Liver (tissue), 8 donors: ENCODE measurements at regions not wholly inside any gene's neighbourhood (a gene's known extent, or its start where the extent isn't known, plus 50 kb on each side); places are given as distances from the start of the nearest gene placed in this dataset.

Experiments used
- DNase-seq: peaks from one replicate; pipeline ENCODE4 v3.0.0-alpha.2; 2017; ENCODE audit warnings: low spot score
- H3K27ac ChIP-seq, 2 donors: one replicate each; pipeline ENCODE4 v1.7.0; 2013; ENCODE audit warnings: inconsistent platforms in 2 of 2, low read length in 2 of 2, control low read depth in 1 of 2, low read depth in 1 of 2, mild to moderate bottlenecking in 1 of 2
- H3K27me3 ChIP-seq, 4 donors: one replicate each; pipeline versions ENCODE4 v1.6.1 to v1.7.0; 2013; ENCODE audit warnings: low read length in 3 of 4, inconsistent platforms in 1 of 4, mild to moderate bottlenecking in 1 of 4, moderate library complexity in 1 of 4; ENCODE audit not compliant: control insufficient read depth in 4 of 4, insufficient read depth in 4 of 4
- H3K36me3 ChIP-seq, 4 donors: one replicate each; pipeline versions ENCODE4 v1.6.1 to v1.7.0; 2013; ENCODE audit warnings: low read length in 3 of 4, mild to moderate bottlenecking in 3 of 4, low read depth in 1 of 4, moderate library complexity in 1 of 4; ENCODE audit not compliant: control insufficient read depth in 4 of 4, insufficient read depth in 3 of 4
- H3K4me1 ChIP-seq, 4 donors: one replicate each; pipeline versions ENCODE4 v1.6.1 to v1.7.0; 2013; ENCODE audit warnings: low read length in 3 of 4, mild to moderate bottlenecking in 3 of 4, moderate library complexity in 1 of 4; ENCODE audit not compliant: control insufficient read depth in 4 of 4, insufficient read depth in 4 of 4
- H3K4me3 ChIP-seq, 3 donors: one replicate each; pipeline versions ENCODE4 v1.6.1 to v1.7.0; 2013; ENCODE audit warnings: low read length in 3 of 3, control low read depth in 1 of 3, low read depth in 1 of 3, mild to moderate bottlenecking in 1 of 3
- H3K9ac ChIP-seq, 2 donors: one replicate each; pipeline ENCODE4 v1.7.0; 2013; ENCODE audit warnings: low read length in 2 of 2, mild to moderate bottlenecking in 2 of 2, moderate library complexity in 2 of 2, control low read depth in 1 of 2, low read depth in 1 of 2
- H3K9me3 ChIP-seq, 4 donors: one replicate each; pipeline versions ENCODE4 v1.6.1 to v1.7.0; 2013; ENCODE audit warnings: low read length in 3 of 4; ENCODE audit not compliant: control insufficient read depth in 4 of 4
- EGR1 ChIP-seq, 2 donors: IDR thresholded peaks; 2 replicates each; pipeline ENCODE4 v1.6.1; 2016 to 2018; ENCODE audit warnings: antibody characterized with exemption in 2 of 2, low read depth in 2 of 2
- FOXA1 ChIP-seq: IDR thresholded peaks from 2 replicates; pipeline ENCODE4 v1.6.1; 2016; ENCODE audit warnings: antibody characterized with exemption
- GABPA ChIP-seq, 2 donors: IDR thresholded peaks in 1 of 2; conservative IDR thresholded peaks in 1 of 2; 2 replicates each; pipeline ENCODE4 v1.6.1; 2016; ENCODE audit warnings: antibody characterized with exemption in 2 of 2, mild to moderate bottlenecking in 1 of 2, moderate library complexity in 1 of 2
- HNF4A ChIP-seq, 2 donors: conservative IDR thresholded peaks; 2 replicates each; pipeline ENCODE4 v1.6.1; 2016; ENCODE audit warnings: antibody characterized with exemption in 2 of 2, mild to moderate bottlenecking in 2 of 2
- HNF4G ChIP-seq: IDR thresholded peaks from 2 replicates; pipeline ENCODE4 v1.6.1; 2016; ENCODE audit warnings: antibody characterized with exemption
- JUND ChIP-seq, 2 donors: IDR thresholded peaks; 2 replicates each; pipeline ENCODE4 v1.6.1; 2016; ENCODE audit warnings: antibody characterized with exemption in 2 of 2
- NR2F2 ChIP-seq: IDR thresholded peaks from 2 replicates; pipeline ENCODE4 v1.6.1; 2016; ENCODE audit warnings: antibody characterized with exemption
- RAD21 ChIP-seq, 2 donors: IDR thresholded peaks; 2 replicates each; pipeline ENCODE4 v1.6.1; 2016; ENCODE audit warnings: antibody characterized with exemption in 2 of 2, mild to moderate bottlenecking in 2 of 2
- RXRA ChIP-seq, 2 donors: IDR thresholded peaks; 2 replicates each; pipeline ENCODE4 v1.6.1; 2017 to 2018; ENCODE audit warnings: antibody characterized with exemption in 2 of 2, mild to moderate bottlenecking in 1 of 2
- SP1 ChIP-seq: IDR thresholded peaks from 2 replicates; pipeline ENCODE4 v1.6.1; 2018; ENCODE audit warnings: antibody characterized with exemption, mild to moderate bottlenecking
- TAF1 ChIP-seq: conservative IDR thresholded peaks from 2 replicates; pipeline ENCODE4 v1.6.1; 2016; ENCODE audit warnings: antibody characterized with exemption, mild to moderate bottlenecking
- YY1 ChIP-seq: IDR thresholded peaks from 2 replicates; pipeline ENCODE4 v1.6.1; 2016; ENCODE audit warnings: antibody characterized with exemption, mild to moderate bottlenecking
- WGBS: extraction: QIAGEN DNeasy Blood & Tissue Kit; methylation state at CpG from one replicate; pipeline ENCODE4 v1.1.7; 2013; 5-methylcytosine and 5-hydroxymethylcytosine counted together
- TF ChIP-seq, protein P1 (sequence below): IDR thresholded peaks from 2 replicates; pipeline ENCODE4 v1.6.1; 2016; ENCODE audit warnings: antibody characterized with exemption
- TF ChIP-seq, protein P2 (sequence below): IDR thresholded peaks from 2 replicates; pipeline ENCODE4 v1.6.1; 2016; ENCODE audit warnings: antibody characterized with exemption
- TF ChIP-seq, protein P3 (sequence below): IDR thresholded peaks from 2 replicates; pipeline ENCODE4 v1.6.1; 2016; ENCODE audit warnings: antibody characterized with exemption
- TF ChIP-seq, protein P4 (sequence below): fragments of 150-350 bp; IDR thresholded peaks from 2 replicates; pipeline ENCODE4 v1.5.1; 2017; ENCODE audit warnings: improper control_type of control experiment, low read depth, low read length; ENCODE audit not compliant: missing input control
- TF ChIP-seq, protein P5 (sequence below): IDR thresholded peaks from 2 replicates; pipeline ENCODE4 v1.6.1; 2016; ENCODE audit warnings: antibody characterized with exemption, mild to moderate bottlenecking
- donor health status: healthy.
- donor health status: healthy.
- donor health status: healthy.
- donor health status: healthy.
- donor health status: healthy.

DNA sequence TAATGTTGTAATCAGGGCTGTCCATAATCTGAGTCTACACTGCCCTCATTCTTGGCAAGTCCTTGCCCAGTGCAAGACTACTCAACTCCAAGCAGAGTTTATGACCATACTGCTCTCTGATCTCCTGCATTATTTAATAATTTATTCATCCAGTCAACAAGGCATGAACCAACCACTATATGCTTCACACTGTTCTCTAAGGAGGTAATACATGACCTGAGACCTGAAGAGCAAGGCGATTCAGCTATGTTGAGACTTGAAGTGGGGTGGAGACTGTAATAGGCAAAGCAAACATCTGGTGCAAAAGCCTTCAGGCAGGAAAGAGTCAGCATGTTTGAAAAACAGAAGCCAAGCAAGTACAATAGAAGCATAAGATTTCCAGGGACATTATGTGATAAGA lies 1362.8 kb downstream of the ROBO2 start:
- H3K9me3 ChIP-seq: no peaks in the 10 kb centered on the region
- H3K27me3 ChIP-seq: peaks cover 0 to 3% (median 0%) of the 10 kb centered on the region in 4 donors
- no peaks in the 10 kb centered on the region for H3K36me3 ChIP-seq
- H3K9ac ChIP-seq: no peak overlapping the region
- no peaks in the 10 kb centered on the region for H3K4me1 ChIP-seq
- 57% methylated on average over 1 of the region's 1 CpG for WGBS
- no peak overlapping the region for H3K27ac ChIP-seq
- no peak for DNase-seq
- TF ChIP-seq, protein P1, sequence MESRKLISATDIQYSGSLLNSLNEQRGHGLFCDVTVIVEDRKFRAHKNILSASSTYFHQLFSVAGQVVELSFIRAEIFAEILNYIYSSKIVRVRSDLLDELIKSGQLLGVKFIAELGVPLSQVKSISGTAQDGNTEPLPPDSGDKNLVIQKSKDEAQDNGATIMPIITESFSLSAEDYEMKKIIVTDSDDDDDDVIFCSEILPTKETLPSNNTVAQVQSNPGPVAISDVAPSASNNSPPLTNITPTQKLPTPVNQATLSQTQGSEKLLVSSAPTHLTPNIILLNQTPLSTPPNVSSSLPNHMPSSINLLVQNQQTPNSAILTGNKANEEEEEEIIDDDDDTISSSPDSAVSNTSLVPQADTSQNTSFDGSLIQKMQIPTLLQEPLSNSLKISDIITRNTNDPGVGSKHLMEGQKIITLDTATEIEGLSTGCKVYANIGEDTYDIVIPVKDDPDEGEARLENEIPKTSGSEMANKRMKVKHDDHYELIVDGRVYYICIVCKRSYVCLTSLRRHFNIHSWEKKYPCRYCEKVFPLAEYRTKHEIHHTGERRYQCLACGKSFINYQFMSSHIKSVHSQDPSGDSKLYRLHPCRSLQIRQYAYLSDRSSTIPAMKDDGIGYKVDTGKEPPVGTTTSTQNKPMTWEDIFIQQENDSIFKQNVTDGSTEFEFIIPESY: no peak
- TF ChIP-seq TAF1: no peak
- no peak for TF ChIP-seq RAD21 (IDR thresholded peaks at IDR 0.05)
- TF ChIP-seq JUND (IDR thresholded peaks at IDR 0.05): no peak
- TF ChIP-seq RXRA (IDR thresholded peaks at IDR 0.05): no peak
- TF ChIP-seq HNF4G: no peak
- TF ChIP-seq, protein P2, sequence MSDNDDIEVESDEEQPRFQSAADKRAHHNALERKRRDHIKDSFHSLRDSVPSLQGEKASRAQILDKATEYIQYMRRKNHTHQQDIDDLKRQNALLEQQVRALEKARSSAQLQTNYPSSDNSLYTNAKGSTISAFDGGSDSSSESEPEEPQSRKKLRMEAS: no peak
- TF ChIP-seq YY1: no peak
- TF ChIP-seq GABPA (IDR thresholded peaks at IDR 0.05 in 1 of 2, conservative IDR thresholded peaks at IDR 0.05 in 1 of 2): no peak
- no peak for TF ChIP-seq EGR1 (IDR thresholded peaks at IDR 0.05; ENCODE audit: low read depth in 2 of 2)
- TF ChIP-seq FOXA1: no peak
- TF ChIP-seq HNF4A (conservative IDR thresholded peaks at IDR 0.05): no peak
- TF ChIP-seq, protein P3, sequence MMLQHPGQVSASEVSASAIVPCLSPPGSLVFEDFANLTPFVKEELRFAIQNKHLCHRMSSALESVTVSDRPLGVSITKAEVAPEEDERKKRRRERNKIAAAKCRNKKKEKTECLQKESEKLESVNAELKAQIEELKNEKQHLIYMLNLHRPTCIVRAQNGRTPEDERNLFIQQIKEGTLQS: no peak
- TF ChIP-seq, protein P4, sequence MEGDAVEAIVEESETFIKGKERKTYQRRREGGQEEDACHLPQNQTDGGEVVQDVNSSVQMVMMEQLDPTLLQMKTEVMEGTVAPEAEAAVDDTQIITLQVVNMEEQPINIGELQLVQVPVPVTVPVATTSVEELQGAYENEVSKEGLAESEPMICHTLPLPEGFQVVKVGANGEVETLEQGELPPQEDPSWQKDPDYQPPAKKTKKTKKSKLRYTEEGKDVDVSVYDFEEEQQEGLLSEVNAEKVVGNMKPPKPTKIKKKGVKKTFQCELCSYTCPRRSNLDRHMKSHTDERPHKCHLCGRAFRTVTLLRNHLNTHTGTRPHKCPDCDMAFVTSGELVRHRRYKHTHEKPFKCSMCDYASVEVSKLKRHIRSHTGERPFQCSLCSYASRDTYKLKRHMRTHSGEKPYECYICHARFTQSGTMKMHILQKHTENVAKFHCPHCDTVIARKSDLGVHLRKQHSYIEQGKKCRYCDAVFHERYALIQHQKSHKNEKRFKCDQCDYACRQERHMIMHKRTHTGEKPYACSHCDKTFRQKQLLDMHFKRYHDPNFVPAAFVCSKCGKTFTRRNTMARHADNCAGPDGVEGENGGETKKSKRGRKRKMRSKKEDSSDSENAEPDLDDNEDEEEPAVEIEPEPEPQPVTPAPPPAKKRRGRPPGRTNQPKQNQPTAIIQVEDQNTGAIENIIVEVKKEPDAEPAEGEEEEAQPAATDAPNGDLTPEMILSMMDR: no peak
- TF ChIP-seq, protein P5, sequence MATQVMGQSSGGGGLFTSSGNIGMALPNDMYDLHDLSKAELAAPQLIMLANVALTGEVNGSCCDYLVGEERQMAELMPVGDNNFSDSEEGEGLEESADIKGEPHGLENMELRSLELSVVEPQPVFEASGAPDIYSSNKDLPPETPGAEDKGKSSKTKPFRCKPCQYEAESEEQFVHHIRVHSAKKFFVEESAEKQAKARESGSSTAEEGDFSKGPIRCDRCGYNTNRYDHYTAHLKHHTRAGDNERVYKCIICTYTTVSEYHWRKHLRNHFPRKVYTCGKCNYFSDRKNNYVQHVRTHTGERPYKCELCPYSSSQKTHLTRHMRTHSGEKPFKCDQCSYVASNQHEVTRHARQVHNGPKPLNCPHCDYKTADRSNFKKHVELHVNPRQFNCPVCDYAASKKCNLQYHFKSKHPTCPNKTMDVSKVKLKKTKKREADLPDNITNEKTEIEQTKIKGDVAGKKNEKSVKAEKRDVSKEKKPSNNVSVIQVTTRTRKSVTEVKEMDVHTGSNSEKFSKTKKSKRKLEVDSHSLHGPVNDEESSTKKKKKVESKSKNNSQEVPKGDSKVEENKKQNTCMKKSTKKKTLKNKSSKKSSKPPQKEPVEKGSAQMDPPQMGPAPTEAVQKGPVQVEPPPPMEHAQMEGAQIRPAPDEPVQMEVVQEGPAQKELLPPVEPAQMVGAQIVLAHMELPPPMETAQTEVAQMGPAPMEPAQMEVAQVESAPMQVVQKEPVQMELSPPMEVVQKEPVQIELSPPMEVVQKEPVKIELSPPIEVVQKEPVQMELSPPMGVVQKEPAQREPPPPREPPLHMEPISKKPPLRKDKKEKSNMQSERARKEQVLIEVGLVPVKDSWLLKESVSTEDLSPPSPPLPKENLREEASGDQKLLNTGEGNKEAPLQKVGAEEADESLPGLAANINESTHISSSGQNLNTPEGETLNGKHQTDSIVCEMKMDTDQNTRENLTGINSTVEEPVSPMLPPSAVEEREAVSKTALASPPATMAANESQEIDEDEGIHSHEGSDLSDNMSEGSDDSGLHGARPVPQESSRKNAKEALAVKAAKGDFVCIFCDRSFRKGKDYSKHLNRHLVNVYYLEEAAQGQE: no peak
- TF ChIP-seq NR2F2: no peak
- no peak overlapping the region for H3K4me3 ChIP-seq

DNA sequence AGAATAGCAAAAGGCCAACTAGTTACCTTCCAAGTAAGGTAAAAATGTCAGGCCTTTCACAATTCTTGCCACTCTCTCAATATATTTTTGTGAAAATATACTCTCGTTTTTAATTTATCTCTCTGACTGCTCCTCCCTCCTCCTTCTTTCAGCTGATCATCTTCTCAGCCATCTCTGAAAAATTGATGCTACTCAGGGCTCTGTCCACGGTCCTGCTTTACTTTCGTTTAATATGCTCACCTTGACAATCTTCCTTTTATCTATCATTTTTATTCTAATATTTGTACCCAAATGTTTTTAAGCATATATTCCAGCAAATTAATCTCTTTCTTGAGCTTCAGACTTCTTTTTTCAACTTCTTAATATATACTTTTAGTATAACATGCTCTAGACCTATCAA lies 1362.1 kb downstream of the ROBO1 start:
- 67% methylated on average over 3 of the region's 3 CpGs for WGBS
- no peak overlapping the region for H3K9ac ChIP-seq
- no peak for TF ChIP-seq GABPA (IDR thresholded peaks at IDR 0.05 in 1 of 2, conservative IDR thresholded peaks at IDR 0.05 in 1 of 2)
- TF ChIP-seq EGR1 (IDR thresholded peaks at IDR 0.05; ENCODE audit: low read depth in 2 of 2): no peak
- TF ChIP-seq TAF1: no peak
- TF ChIP-seq, protein P4: no peak
- no peak for TF ChIP-seq HNF4A (conservative IDR thresholded peaks at IDR 0.05)
- no peak for TF ChIP-seq SP1
- TF ChIP-seq, protein P1: no peak
- TF ChIP-seq NR2F2: no peak
- no peak for TF ChIP-seq RXRA (IDR thresholded peaks at IDR 0.05)

More for the DNA sequence above, 1362.1 kb downstream of the ROBO1 start:
- no peak for DNase-seq
- Histone ChIP-seq H3K4me3 (no peak overlapping the region), H3K36me3 (no peaks in the 10 kb centered on the region), H3K4me1 (no peaks in the 10 kb centered on the region), H3K27me3 (peaks cover 0 to 3% (median 0%) of the 10 kb centered on the region in 4 donors), H3K9me3 (no peaks in the 10 kb centered on the region), H3K27ac (no peak overlapping the region)
